ENCODE measurements at regions not wholly inside any gene's neighbourhood (a gene's known extent, or its start where the extent isn't known, plus 50 kb on each side); places are given as distances from the start of the nearest gene placed in this dataset.

DNA sequence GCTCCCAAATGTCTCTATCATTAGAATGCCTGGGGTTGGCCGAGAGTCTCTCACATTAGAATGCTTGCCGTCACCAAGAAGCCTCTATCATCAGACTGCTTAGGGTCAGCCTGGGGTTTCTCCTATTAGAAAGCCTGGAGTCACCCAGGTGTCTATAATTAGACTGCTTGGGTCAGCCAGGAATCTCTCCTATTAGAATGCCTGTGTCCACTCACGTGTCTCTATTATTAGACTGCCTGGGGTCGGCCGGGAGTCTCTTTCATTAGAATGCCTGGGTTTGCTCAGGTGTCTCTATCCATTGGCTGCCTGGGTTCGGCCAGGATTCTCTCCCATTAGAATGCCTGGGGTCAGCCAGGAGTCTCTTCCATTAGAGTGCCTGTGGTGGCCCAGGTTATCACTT, 1453.1 kb downstream of the UQCRFS1 start:
- no peak for DNase-seq (ENCODE audit: low read depth in 1 of 2, low spot score in 1 of 2)
- no peak for TF ChIP-seq GABPA (IDR thresholded peaks at IDR 0.05; ENCODE audit: low read depth)
- no peak for TF ChIP-seq POLR2AphosphoS5 (IDR thresholded peaks at IDR 0.05; ENCODE audit: low read depth)
- no peak for TF ChIP-seq SPI1 (IDR thresholded peaks at IDR 0.05; ENCODE audit: borderline replicate concordance, low read depth)
- TF ChIP-seq, protein P1, sequence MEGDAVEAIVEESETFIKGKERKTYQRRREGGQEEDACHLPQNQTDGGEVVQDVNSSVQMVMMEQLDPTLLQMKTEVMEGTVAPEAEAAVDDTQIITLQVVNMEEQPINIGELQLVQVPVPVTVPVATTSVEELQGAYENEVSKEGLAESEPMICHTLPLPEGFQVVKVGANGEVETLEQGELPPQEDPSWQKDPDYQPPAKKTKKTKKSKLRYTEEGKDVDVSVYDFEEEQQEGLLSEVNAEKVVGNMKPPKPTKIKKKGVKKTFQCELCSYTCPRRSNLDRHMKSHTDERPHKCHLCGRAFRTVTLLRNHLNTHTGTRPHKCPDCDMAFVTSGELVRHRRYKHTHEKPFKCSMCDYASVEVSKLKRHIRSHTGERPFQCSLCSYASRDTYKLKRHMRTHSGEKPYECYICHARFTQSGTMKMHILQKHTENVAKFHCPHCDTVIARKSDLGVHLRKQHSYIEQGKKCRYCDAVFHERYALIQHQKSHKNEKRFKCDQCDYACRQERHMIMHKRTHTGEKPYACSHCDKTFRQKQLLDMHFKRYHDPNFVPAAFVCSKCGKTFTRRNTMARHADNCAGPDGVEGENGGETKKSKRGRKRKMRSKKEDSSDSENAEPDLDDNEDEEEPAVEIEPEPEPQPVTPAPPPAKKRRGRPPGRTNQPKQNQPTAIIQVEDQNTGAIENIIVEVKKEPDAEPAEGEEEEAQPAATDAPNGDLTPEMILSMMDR (IDR thresholded peaks at IDR 0.05; ENCODE audit: insufficient read depth, low read length), result no peak
- TF ChIP-seq, protein P2, sequence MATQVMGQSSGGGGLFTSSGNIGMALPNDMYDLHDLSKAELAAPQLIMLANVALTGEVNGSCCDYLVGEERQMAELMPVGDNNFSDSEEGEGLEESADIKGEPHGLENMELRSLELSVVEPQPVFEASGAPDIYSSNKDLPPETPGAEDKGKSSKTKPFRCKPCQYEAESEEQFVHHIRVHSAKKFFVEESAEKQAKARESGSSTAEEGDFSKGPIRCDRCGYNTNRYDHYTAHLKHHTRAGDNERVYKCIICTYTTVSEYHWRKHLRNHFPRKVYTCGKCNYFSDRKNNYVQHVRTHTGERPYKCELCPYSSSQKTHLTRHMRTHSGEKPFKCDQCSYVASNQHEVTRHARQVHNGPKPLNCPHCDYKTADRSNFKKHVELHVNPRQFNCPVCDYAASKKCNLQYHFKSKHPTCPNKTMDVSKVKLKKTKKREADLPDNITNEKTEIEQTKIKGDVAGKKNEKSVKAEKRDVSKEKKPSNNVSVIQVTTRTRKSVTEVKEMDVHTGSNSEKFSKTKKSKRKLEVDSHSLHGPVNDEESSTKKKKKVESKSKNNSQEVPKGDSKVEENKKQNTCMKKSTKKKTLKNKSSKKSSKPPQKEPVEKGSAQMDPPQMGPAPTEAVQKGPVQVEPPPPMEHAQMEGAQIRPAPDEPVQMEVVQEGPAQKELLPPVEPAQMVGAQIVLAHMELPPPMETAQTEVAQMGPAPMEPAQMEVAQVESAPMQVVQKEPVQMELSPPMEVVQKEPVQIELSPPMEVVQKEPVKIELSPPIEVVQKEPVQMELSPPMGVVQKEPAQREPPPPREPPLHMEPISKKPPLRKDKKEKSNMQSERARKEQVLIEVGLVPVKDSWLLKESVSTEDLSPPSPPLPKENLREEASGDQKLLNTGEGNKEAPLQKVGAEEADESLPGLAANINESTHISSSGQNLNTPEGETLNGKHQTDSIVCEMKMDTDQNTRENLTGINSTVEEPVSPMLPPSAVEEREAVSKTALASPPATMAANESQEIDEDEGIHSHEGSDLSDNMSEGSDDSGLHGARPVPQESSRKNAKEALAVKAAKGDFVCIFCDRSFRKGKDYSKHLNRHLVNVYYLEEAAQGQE (IDR thresholded peaks at IDR 0.05; ENCODE audit: insufficient replicate concordance, low read depth), result no peak
- no peak overlapping the region for H3K27ac ChIP-seq (replicated peaks)
- H3K27me3 ChIP-seq (ENCODE audit: insufficient read depth, poor library complexity, severe bottlenecking), result no peaks in the 10 kb centered on the region
- no peak overlapping the region for H3K4me3 ChIP-seq (replicated peaks; ENCODE audit: insufficient read depth, low read length)

DNA sequence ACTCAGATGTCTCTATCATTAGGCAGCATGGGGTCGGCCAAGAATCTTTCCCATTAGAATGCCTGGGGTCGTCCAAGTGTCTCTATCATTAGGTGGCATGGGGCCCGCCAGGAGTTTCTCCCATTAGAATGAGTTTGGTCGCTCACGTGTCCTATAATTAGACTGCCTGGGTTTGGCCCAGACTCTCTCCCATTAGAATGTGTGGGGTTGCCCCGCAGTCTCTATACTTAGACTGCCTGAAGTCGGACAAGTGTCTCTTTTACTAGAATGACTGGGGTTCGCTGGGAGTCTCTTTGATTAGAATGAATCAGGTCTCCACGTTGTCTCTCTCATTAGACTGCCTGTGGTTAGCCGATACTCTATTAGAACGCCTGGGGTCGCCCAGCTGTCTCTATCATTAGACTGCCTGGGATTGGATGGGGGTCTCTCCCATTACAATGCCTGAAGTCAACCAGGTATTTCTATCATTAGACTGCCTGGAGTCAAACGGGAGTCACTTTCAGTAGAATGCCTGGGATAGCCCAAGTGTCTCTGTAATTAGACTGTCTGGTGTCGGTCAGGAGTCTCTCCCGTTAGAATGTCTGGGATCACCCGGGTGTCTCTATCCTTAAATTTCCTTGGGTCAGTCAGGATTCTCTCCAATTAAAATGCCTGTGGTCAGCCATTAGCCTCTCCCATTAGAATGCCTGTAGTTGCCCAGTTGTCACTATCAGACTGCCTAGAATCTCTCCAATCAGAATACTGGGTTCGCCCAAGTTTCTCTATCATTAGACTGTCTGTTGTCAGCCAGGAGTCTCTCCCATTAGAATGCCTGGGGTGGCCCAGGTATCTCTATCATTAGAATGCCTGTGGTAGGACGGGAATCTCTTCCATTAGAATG, 1454.1 kb downstream of the UQCRFS1 start:
- no peak overlapping the region for H3K27ac ChIP-seq (replicated peaks)
- H3K4me3 ChIP-seq (replicated peaks; ENCODE audit: insufficient read depth, low read length), result no peak overlapping the region
- no peak for DNase-seq (ENCODE audit: low read depth in 1 of 2, low spot score in 1 of 2)
- H3K27me3 ChIP-seq (ENCODE audit: insufficient read depth, poor library complexity, severe bottlenecking), result no peaks in the 10 kb centered on the region
- TF ChIP-seq, protein P2 (IDR thresholded peaks at IDR 0.05; ENCODE audit: insufficient replicate concordance, low read depth), result no peak

DNA sequence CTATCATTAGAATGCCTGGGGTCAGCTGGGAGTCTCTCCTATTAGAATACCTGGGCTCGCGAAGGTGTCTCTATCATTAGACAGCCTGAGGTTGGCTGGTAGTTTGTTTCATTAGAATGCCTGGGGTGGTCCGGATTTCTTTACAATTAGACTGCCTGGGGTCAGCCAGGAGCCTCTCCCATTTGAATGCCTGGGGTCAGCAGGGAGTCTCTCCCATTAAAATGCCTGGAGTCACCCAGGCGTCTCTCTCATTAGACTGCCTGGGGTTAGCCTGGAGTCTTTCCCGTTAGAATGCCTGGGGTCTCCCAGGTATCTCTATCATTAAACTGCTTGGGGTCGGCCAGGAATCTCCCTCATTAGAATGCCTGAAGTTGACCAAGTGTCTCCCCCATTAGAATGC, 1458.3 kb downstream of the UQCRFS1 start:
- TF ChIP-seq GABPA (IDR thresholded peaks at IDR 0.05; ENCODE audit: low read depth) (no peak), SPI1 (IDR thresholded peaks at IDR 0.05; ENCODE audit: borderline replicate concordance, low read depth) (no peak), POLR2AphosphoS5 (IDR thresholded peaks at IDR 0.05; ENCODE audit: low read depth) (no peak)
- TF ChIP-seq, protein P2 (IDR thresholded peaks at IDR 0.05; ENCODE audit: insufficient replicate concordance, low read depth), result no peak
- TF ChIP-seq, protein P1 (IDR thresholded peaks at IDR 0.05; ENCODE audit: insufficient read depth, low read length), result no peak
- Histone ChIP-seq H3K27ac (replicated peaks) (no peak overlapping the region), H3K27me3 (ENCODE audit: insufficient read depth, poor library complexity, severe bottlenecking) (no peaks in the 10 kb centered on the region), H3K4me3 (replicated peaks; ENCODE audit: insufficient read depth, low read length) (no peak overlapping the region)
- DNase-seq (ENCODE audit: low read depth in 1 of 2, low spot score in 1 of 2), result no peak
